Epidermal melanocyte (primary cell): ENCODE measurements at regions not wholly inside any gene's neighbourhood (a gene's known extent, or its start where the extent isn't known, plus 50 kb on each side); places are given as distances from the start of the nearest gene placed in this dataset.

ENCODE experiments used
- DNase-seq: peaks from one replicate; pipeline ENCODE4 v3.0.0; 2011; ENCODE audit warnings: low spot score; ENCODE audit not compliant: insufficient read length

DNA sequence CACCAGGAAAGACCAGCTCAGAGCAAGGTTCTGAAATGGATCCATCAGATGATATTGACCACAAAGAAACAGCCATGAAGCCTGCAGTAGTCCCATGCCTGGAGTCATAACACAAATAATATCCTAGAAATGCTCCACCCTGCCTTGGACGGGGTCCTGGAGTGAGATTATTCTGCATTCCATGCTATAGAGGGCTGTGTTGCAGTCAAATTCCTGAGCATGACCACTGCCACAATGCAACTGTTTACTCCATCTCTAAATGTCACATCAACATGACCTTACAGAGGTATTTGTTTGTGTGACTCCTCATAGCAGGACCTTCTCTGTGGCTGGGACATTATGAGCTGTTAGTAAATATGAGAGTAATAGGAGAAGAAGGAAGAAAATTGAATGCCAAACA is 257.5 kb upstream of the TCF21 start:
- DNase-seq: no peak

DNA sequence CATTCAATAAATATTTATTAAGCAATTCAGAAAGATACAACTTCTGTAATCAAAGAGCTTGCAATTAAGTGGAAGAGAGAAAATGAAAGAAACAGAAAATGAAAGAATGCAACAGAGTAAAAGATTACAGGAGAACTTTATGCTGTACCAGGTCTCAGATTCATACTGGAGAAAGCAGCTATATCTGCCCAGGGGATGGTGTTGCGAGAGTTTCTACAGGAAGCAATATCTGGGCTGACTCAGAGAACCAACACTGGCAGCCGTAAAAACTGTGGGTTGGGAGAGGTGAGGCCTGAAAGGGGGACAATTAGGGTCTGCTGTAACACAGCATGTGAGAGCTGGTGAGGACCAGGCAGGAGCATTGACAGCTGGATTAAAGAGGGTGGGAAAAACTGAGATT is 256.7 kb upstream of the TCF21 start:
- no peak for DNase-seq

DNA sequence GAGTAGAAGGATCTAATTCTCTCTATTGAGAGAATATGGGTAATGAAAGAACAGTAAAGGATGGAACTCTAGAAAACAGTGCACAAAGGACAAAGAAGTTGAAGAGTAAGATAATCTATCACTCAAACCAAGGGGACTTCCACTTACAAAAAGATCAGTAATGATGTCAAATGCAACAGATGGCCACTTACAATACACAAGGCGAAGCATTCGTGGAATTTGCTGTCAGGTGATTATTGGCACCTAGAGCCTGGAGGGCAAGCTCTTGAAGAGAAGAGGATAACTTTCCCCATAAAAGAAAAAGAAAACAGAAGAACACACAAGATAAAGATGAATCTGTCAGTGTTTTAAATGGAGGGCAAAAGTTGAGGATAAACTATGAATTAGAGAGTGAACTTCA is 256.0 kb upstream of the TCF21 start:
- DNase-seq: no peak

DNA sequence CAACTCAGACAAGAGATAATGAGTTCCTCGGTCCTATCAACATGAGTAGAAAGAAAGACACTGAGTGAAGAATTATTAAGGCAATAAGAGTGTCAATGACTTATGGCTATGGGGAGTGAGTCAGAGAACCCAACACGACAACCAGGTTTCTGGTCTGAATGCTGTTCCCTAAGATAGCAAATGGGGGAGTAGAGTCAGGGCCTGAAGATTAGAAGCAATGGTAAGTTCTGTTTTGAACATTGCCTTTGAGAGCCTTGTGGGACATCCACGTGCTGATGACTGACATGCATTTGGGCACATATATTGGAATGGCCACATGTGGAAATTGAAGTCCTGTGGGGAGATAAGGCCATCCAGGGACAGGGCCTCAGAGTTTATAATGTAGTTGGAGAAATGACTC is 254.4 kb upstream of the TCF21 start:
- DNase-seq: no peak

DNA sequence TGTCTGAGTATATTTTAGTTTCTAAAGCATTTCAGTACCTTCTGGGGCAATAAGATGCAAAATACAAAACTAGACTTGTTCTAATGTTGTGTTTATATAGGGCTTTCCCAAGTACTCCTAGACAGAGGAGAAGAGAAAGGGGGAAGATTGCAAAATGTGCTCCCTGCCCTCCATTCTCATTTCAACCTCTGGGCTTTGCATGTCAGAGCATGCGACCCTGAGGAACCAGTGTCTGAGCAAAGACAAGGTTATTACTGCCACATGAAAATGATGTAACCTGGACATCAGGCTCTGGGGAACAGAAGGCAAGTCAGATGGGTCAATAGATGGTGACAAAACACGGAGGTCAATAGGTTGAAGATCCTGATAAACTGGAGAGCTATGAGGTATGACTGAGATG is 253.5 kb upstream of the TCF21 start:
- no peak for DNase-seq

DNA sequence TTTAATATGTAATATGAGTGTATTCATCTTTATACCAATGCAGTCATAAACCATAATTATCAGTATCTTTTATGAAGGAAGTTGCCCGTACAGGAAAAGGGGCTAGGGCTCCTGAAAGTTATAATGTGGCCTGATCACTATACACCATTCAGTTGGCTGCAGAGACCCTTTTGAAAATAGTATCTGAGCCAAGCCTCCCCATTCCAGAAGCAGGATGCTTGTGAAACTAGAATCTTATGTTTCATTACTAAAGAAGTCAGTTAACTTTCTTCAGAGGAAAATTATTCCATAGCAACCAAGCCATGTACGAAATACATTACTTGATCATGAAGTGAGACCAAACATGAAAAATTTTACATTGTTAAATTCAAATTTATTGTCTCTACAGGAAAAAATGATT is 251.5 kb upstream of the TCF21 start:
- DNase-seq: no peak

DNA sequence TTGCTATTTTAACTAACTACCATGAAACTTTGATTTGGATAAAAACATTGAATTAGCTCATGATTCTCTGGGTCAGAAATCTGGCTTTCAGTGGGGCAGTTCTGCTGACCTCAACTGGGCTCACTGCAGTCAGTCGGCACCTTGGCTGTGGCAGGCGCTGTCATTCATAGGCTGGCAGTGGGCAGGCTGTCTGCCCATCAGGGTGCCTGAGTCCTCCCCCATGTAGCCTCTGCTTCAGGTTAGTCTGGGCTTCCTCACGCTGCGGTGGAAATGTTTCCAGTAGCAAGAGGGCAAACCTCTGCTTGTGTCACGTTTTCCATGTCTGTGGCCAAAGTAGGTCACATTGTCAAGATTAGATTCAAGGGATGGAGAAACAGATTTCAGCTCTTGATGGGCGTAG is 251.0 kb upstream of the TCF21 start:
- DNase-seq: no peak

DNA sequence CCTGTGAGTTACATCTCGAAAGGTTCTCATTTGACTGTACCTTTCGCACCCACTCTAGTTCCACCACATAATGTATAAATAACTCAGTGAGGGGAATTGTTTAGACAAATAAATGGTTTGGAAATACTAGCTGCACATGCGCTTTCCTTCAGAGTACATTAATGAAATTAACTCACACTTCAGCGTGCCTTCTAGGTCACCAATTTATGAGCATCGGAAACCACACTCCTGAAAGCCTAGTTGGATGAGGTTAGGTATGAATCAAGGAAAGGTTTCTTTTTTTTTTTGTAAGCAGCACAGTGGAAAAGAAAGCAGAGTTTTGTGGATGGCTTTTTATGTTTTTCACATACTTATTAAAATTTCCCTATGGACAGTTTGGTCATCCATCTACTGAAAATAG is 247.8 kb upstream of the TCF21 start:
- DNase-seq: no peak

DNA sequence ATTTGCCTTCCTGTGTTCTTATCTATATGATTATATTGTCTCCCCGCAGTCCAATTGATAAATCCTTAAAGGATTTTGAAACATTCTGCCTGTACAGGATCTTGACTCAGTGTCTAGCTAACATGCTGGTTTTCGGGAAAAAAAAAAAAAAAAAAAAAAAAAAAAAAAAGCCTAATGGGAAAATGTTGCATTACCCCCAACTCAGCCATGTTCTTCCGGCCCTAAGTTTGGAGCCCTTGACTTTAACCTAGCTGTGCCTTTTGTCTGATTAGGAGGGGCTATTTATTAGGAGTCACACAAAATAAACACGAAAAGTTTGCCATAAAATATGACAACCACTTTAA is 244.4 kb upstream of the TCF21 start:
- no peak for DNase-seq

DNA sequence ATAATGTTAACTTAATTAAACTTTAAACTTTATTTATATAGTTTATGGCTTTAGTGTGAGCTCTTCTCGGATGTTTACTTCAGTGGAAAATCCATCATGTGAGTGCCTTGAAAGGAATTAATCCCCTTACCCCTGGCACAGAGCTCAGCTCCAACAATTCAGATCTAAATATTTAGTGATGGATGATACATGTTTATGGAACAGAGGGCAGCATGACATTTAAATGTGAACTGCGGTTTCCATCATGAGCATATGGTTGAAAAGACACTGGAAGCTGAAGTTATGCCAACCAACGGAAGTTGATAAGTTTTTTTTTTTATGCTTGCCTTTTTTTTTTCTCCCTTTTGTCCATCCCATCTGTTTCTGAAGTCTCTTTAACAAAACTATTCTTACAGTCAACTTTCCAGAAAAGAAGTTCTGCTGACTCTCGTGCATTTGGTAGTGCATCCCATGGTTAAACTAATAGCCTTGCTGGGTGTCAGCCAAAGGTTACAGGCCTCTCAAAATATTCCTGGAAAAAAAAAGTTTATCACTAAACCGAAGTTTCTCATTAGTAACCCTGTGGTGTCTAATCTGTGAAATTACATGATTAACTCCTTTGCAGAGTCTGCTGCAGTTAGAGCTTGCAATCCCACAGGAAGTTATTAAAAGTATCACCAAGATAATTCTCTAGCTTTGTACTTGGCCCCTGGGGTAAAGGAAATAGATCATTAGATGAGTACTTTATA is 243.9 kb upstream of the TCF21 start:
- DNase-seq: no peak

DNA sequence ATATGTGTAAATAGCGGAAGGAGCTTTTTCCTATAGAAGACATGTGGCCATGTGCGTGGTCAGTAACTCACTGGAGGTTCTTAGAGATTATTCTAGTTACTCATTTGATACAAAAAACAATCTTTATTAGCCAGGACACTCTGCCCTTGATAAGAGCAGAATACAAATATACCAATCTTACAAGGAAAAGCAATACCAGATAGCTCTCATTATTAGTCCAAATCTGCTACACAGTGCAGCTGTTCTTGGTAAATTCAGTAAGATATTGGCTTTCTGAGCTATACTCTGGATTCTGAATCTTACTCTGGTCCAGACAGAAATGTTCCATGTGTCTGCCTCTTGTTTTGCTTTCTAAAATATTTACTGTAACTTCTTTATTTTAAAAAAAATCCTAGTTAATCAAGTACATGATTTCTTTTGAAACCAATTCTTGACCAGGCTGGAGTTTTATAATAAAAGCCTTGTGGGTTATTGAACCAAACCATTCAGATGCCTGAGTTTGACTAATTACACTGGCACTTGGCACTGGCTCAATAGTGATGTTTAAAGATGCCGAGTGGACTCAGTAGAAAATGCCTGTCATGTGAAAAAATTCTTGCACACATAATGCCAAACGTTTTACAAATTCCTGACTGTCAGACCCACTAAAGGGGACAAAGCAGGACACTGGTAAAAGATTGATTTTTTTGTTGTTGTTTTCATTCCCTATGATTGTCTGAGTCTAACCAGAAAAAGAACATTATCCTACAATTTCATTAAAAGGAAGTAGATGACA is 242.8 kb upstream of the TCF21 start:
- DNase-seq: peak; percentile 19

DNA sequence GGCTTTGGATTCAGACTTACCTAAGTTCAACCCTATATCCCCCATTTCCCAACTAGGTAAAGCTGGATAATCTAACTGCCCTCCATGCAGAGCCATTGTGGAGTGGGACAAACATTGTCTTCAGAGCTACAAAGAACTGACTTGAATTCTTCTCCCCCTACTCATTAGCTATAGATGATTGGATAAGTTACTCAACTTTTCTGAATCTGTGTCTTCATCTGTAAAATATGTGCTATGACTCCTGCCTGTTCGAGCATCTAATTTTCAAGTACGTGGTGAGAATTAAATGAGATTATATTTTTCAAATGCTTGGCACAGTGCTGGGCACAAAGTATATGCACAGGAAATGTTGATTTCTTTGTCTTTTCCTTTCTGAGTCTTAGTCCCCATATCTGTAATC is 240.3 kb upstream of the TCF21 start:
- DNase-seq: no peak

DNA sequence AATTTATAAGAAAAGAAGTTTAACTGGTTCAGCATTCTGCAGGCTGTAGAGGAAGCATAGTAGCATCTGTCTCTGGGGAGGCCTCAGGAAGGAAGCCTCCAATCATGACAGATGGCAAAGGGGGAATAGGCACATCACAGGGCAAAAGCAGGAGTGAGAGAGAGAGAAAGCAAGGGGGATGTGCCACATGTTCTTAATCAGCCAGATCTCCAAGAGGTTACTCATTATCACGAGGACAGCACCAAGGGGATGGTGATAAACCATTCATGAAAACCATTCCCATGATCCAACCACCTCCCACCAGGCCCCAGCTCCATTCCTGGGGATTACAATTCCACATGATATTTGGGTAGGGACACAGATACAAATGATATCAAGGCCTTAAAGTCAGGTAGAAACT is 217.5 kb upstream of the TCF21 start:
- no peak for DNase-seq

DNA sequence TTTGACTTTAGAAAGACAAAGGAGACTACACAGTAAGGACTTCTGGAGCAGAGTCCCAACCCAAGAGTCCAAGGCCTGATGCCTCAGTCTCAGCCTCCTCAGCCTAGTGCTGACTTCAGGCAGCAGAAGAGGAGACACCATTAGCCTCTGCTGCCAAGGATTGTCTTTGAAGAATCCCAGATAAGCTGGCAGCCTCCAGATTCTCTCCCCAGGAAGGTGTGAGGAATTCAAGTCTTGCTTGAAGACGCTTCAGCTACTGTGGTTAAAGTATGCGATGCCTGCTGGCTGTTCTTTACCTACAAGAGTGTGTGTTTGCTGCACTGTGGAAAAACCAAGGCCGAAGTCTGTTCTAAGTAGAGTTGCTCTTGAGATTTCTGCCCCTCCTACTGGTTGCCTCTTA is 215.9 kb upstream of the TCF21 start:
- no peak for DNase-seq

DNA sequence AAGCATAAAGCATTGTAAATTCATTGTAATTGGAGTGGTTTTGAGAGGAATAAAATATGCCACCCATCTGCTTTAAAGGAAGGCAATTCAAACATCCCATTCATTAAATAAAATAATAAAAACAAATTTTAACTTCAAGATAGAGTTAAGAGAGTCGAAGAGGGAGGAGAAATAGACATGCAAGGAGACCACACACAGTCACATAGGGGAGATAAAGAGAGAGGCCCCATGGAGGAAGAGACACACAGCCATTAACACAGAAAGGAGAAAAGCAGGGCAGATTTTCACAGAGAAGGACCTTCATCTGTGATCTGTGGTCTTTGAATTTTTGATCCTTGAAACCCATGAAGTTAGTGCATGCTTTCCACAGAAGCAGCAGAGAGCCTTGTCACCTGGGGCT is 214.3 kb upstream of the TCF21 start:
- DNase-seq: no peak

DNA sequence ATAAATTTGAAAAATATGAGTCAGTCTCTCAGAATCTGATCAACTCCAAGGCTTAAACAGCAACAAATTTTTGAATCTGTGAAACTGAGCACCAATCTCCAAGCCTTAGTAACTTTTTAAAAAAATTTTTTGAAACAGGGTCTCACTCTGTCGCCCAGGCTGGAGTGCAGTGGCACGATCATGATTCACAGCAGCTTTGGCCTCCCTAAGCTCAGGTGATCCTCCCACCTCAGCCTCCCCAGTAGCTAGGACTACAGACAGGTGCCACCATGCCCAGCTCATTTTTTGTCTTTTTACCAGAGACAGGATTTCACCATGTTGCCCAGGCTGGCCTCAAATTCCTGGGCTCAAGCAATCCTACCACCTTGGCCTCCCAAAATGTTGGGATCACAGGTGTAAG is 207.9 kb upstream of the TCF21 start:
- no peak for DNase-seq

DNA sequence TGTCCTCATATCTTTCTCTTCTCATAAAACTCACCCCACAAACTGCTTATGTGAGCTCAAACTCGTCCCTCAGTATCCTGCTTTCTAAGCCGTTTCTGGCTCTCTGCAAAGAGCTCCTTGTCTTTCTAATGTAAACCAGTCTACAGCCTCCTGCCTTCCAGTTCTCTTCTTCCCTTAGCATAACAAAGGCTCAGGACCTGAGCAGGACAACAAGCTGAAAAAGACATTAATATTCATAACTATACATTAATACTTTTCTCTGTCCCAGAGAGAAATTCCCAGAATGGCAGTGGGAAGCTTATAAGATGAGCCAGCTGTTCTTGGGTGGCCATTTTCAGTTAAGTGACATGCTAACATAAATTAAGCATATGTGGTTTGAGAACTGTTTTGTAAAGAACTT is 207.0 kb upstream of the TCF21 start:
- DNase-seq: no peak

DNA sequence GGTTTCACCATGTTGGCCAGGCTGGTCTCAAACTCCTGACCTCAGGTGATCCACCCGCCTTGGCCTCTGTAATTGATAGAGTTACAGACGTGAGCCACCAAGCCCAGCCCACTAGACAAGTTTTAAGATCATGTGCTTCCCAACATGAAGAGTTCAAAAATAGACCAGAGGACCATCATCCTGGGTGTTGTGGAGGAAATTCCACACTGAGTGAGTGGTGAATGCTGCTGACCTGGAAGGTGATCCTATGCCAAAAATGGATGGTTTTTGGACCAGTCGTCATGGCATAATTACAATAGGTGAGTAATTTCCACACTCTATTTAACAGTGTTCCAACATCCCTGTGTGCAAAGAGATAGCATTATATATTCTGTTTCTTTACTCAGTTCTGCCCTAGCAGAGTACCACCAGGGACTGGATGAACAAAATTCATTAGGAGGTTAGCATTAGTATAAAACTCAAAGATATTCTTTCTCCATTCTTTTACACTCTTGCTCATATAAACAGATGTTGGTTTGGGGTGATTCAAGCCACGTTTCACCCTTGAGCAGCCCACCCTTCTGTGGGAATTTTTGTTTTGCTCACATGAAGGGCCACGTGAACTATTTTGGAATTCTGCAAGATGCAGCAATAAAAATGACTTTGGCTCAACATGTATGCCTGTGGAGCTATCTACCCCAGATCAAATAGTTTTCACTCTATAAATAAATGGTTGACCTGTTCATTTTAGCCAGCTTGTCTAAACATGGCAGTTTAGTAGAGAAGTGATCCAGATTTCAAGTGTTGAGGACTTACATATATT is 206.2 kb upstream of the TCF21 start:
- DNase-seq: no peak

DNA sequence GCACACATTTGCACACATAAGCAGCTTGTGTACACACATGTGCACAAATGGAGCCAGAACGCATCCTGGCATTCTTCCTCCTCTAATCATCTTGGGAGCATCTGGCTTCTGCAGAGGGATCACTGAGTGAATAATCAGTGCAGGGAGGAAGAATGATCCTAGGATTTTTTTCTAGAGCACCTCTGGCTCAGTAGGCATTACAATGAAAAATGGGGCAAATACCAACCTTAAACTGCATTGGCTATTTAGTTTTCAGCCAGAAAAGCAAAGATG is 205.7 kb upstream of the TCF21 start:
- DNase-seq: no peak

DNA sequence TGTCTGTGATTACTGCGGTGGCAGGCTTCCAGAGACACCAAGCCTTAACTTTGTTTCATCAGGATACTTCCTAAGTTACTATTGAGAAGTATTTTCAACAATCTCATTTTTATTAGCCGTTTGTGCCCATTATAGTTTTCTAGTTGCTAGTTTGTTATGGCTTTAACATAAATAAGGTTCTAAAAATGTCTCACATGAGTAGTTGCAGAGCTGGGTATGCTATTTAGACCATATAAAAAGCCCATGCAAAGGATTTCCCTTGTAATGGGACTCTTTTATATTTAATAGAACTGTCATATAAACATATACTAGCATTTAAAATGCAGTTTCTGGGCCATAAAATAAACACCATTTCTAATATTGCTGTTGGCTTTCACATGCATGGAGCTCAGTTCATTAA is 205.3 kb upstream of the TCF21 start:
- no peak for DNase-seq

DNA sequence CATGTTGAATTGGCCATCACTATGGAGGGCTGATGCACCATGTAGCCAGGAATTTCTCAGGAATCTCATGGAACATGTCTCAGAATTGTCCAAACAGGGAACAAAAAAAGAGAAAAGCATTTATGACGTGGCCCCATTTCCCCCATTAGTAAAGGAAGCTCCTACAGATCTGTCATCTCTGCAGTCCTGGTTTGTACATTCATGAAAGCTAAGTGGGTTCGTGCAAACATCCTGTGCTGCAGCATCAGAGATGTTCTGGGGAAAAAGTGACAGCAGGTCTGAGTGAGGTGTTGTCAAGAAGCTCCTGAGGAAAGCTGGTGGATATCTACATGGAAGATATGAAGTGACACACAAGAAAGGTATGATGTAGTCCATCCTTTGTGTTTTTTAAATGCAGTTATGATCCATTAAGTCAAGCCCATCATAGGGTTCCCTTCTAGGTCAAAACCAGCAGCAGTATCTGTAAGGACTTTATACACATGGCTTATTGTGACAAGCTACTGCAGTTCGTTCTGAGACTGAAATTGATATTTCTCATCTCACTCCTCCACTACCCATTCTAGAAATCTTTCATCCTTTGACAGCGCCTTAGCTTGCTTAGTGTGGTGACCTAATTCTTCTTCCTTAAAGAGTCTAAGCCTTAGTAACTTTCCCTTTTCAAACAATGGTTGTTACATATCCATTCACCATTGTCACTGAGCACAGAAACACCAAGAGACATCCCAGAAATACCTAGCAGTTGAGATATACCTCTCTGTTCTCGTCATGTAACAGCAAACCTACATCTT is 200.0 kb upstream of the TCF21 start:
- DNase-seq: no peak

DNA sequence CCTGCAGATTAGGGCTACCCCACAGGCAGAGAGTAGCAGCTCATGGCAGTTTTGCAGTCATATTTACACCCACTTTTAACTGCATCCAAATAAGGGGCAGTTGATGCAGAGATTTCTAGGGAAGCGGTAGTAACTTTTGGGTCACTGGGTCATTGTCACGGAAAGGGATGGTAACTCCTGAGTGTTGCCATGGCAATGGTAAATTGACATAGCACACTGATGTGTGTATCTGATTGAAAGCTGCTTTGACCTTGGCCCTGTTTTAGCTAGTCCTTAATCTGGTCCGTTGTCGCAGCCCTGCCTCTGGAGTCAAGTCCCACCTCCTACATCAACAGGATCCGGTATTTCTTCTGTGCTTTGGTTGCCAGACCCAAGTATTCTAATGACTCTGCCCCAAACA is 199.1 kb upstream of the TCF21 start:
- no peak for DNase-seq
